ENCODE measurements at regions not wholly inside any gene's neighbourhood (a gene's known extent, or its start where the extent isn't known, plus 50 kb on each side); places are given as distances from the start of the nearest gene placed in this dataset.

DNA sequence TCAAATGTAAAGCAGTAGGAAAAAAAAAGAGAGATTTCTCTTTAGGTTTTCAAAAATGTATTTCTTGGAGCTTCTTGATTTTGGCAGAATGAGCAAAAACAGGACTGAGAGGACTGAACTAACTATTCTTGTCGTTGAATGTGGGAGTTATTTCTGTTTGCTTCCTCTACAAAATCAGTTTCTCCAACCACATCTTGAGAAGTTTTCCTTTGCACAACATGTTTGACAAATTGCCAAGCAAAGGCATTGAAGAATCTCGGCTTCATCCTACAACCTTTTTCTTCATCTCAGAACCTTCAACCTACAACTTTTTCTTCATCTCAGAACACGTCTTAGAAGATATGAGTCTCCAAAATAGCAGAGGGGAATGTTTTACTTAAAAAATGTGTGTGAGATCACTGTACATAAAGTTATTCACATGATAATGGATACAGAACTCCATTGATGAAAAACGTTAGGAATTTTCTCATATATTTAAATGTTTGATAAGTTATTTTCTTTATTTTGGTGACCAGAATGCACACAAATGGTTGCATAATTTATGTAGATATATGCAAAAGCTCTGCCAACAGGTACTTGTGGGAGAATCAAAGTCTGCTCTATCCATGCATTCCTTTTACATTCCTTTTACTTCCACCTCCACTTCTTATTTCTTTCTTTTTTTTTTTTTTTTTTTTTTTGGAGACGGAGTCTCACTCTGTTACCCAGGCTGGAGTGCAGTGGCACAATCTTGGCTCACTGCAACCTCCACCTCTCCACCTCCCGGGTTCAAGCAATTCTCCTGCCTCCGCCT lies 370.0 kb downstream of the KCNJ2 start:
- Histone ChIP-seq H2BK20ac (ENCODE audit: low read depth, low read length) (no peak overlapping the region), H4K5ac (ENCODE audit: low read depth, low read length) (no peak overlapping the region), H2AFZ (replicated peaks; ENCODE audit: low read length, poor library complexity) (no peak overlapping the region), H2BK120ac (ENCODE audit: low read depth, low read length) (no peak overlapping the region), H3K23ac (ENCODE audit: low read depth, low read length) (no peak overlapping the region), H2AK5ac (ENCODE audit: low read depth, low read length) (no peak overlapping the region), H3K79me1 (ENCODE audit: low read depth in 1 of 2, low read length in 2 of 2) (no peaks in the 10 kb centered on the region), H2AK9ac (replicated peaks; ENCODE audit: low read depth, low read length, poor library complexity) (no peak overlapping the region), H3K27ac (ENCODE audit: insufficient read depth, low read length) (no peak overlapping the region), H3K18ac (ENCODE audit: low read depth, low read length) (no peak overlapping the region), H3K4me2 (ENCODE audit: low read depth, low read length) (no peak overlapping the region), H3K4me1 (ENCODE audit: control insufficient read depth, insufficient read depth, low read length) (no peaks in the 10 kb centered on the region), H3K9me1 (ENCODE audit: insufficient read depth, low read length) (no peaks in the 10 kb centered on the region), H3K14ac (replicated peaks; ENCODE audit: low read depth, low read length) (no peak overlapping the region), H3K4me3 (ENCODE audit: insufficient read depth, low read depth, low read length) (no peak overlapping the region), H2BK5ac (ENCODE audit: low read depth, low read length, poor library complexity, severe bottlenecking) (no peak overlapping the region), H3K56ac (ENCODE audit: extremely low read depth, insufficient read depth, low read length) (no peak overlapping the region), H3K36me3 (ENCODE audit: control insufficient read depth, insufficient read depth, low read length) (no peaks in the 10 kb centered on the region), H4K20me1 (ENCODE audit: insufficient read depth, low read length) (no peaks in the 10 kb centered on the region), H3K9me3 (ENCODE audit: control insufficient read depth, insufficient read depth, low read length) (no peaks in the 10 kb centered on the region), H3K9ac (ENCODE audit: low read depth, low read length) (no peak overlapping the region), H4K8ac (ENCODE audit: low read depth in 2 of 2, low read length in 2 of 2) (no peak overlapping the region), H3K27me3 (ENCODE audit: control insufficient read depth, insufficient read depth, low read length) (no peaks in the 10 kb centered on the region), H3K4ac (ENCODE audit: low read depth, low read length) (no peak overlapping the region), H2BK15ac (ENCODE audit: low read depth, low read length) (no peak overlapping the region), H4K91ac (ENCODE audit: insufficient read depth, low read depth, low read length) (no peak overlapping the region)
- CTCF ChIA-PET, result no interaction called here
- WGBS, 2 experiments (ENCODE audit: extremely low coverage in 2 of 2, insufficient read length in 1 of 2), result no CpG with 5 or more reads among the region's 7 CpGs
- ATAC-seq (ENCODE audit: low read depth) (no peak), DNase-seq (no peak)
- POLR2A ChIA-PET (ENCODE audit: unreplicated experiment), result no interaction called here
- TF ChIP-seq NFE2L2 (IDR thresholded peaks at IDR 0.05; ENCODE audit: low read depth, low read length), result no peak
- no peak for TF ChIP-seq CEBPB (IDR thresholded peaks at IDR 0.05; ENCODE audit: low read depth, low read length)
- TF ChIP-seq RFX5 (IDR thresholded peaks at IDR 0.05; ENCODE audit: low read depth, low read length), result no peak
- TF ChIP-seq MAZ (IDR thresholded peaks at IDR 0.05; ENCODE audit: borderline replicate concordance, low read depth, low read length), result no peak
- TF ChIP-seq RAD21 (IDR thresholded peaks at IDR 0.05; ENCODE audit: low read length), result no peak
- no peak for TF ChIP-seq MAFK (IDR thresholded peaks at IDR 0.05; ENCODE audit: low read depth, low read length)
- no peak for TF ChIP-seq RCOR1 (IDR thresholded peaks at IDR 0.05; ENCODE audit: insufficient replicate concordance, low read length)
- TF ChIP-seq POLR2A (IDR thresholded peaks at IDR 0.05; ENCODE audit: low read depth, low read length), result no peak
- no peak for TF ChIP-seq ELK1 (IDR thresholded peaks at IDR 0.05; ENCODE audit: borderline replicate concordance, low read depth, low read length)
- TF ChIP-seq CTCF (conservative IDR thresholded peaks at IDR 0.05; ENCODE audit: low read depth, low read length), result no peak
- TF ChIP-seq USF2 (IDR thresholded peaks at IDR 0.05; ENCODE audit: low read depth, low read length), result no peak
- no peak for TF ChIP-seq SMC3 (IDR thresholded peaks at IDR 0.05; ENCODE audit: low read depth, low read length)
- no peak for TF ChIP-seq BHLHE40 (IDR thresholded peaks at IDR 0.05; ENCODE audit: low read depth, low read length)
- TF ChIP-seq CHD1 (IDR thresholded peaks at IDR 0.05; ENCODE audit: low read depth, low read length), result no peak
- dilution Hi-C loops (cut with HindIII; ENCODE audit: low sequenced_read_pairs, unreplicated experiment), result no loop called here
- in situ Hi-C loops (cut with MboI; ENCODE audit: low sequenced_read_pairs), result no loop called here
- intact Hi-C loops (cut with micrococcal nuclease), result no loop called here
- BruUV-seq (replicated peaks), result no TSS peak

All from IMR-90 (cell line).